Smooth muscle cell (in vitro differentiated cells): ENCODE measurements at regions not wholly inside any gene's neighbourhood (a gene's known extent, or its start where the extent isn't known, plus 50 kb on each side); places are given as distances from the start of the nearest gene placed in this dataset.

Experiments used
- DNase-seq: peaks from one replicate; lab custom pipeline; 2025; ENCODE audit not compliant: unreplicated experiment; lab: John Stamatoyannopoulos, UW
- H2AFZ ChIP-seq: fragments of 200-600 bp; sonication (generic); 2 replicates; pipeline ENCODE4 v1.6.0; 2016; ENCODE audit warnings: antibody characterized with exemption, low read depth, mild to moderate bottlenecking
- H3F3A ChIP-seq: fragments of 200-600 bp; sonication (generic); 2 replicates; pipeline ENCODE4 v1.6.0; 2017; ENCODE audit warnings: antibody characterized with exemption, low read depth
- H3K27ac ChIP-seq: fragments of 200-600 bp; sonication (generic); 2 replicates; pipeline ENCODE4 v1.5.1; 2016; ENCODE audit warnings: low read depth, mild to moderate bottlenecking
- H3K27me3 ChIP-seq: fragments of 200-600 bp; sonication (generic); 2 replicates; pipeline ENCODE4 v1.6.1; 2016; ENCODE audit warnings: low read depth, mild to moderate bottlenecking
- H3K36me3 ChIP-seq: fragments of 200-600 bp; sonication (generic); 2 replicates; pipeline ENCODE4 v1.5.1; 2016; ENCODE audit warnings: low read depth
- H3K4me1 ChIP-seq: fragments of 200-600 bp; sonication (generic); 2 replicates; pipeline ENCODE4 v1.5.1; 2016; ENCODE audit warnings: low read depth
- H3K4me2 ChIP-seq: fragments of 200-600 bp; sonication (generic); 2 replicates; pipeline ENCODE4 v1.6.0; 2016; ENCODE audit warnings: mild to moderate bottlenecking
- H3K4me3 ChIP-seq: fragments of 200-600 bp; sonication (generic); 2 replicates; pipeline ENCODE4 v1.5.1; 2016; ENCODE audit warnings: mild to moderate bottlenecking
- H3K79me2 ChIP-seq: fragments of 200-600 bp; sonication (generic); 2 replicates; pipeline ENCODE4 v1.6.0; 2016; ENCODE audit warnings: low read depth, mild to moderate bottlenecking
- H3K9ac ChIP-seq: fragments of 200-600 bp; sonication (generic); 2 replicates; pipeline ENCODE4 v1.6.0; 2016; ENCODE audit warnings: low read depth
- H3K9me3 ChIP-seq: fragments of 200-600 bp; sonication (generic); replicated peaks from 2 replicates; pipeline ENCODE4 v1.5.1; 2016; ENCODE audit warnings: low read depth
- H4K20me1 ChIP-seq: fragments of 200-600 bp; sonication (generic); 2 replicates; pipeline ENCODE4 v1.6.0; 2016; ENCODE audit warnings: low read depth
- CTCF ChIP-seq: fragments of 200-600 bp; sonication (generic); IDR thresholded peaks from 2 replicates; pipeline ENCODE4 v1.5.1; 2017; ENCODE audit warnings: borderline replicate concordance, mild to moderate bottlenecking, antibody characterized with exemption; ENCODE audit not compliant: insufficient read depth, poor library complexity, severe bottlenecking
- WGBS: methylation state at CpG from one replicate; pipeline ENCODE4 v1.1.7; 2016; ENCODE audit warnings: low lambda C conversion rate; 5-methylcytosine and 5-hydroxymethylcytosine counted together

- H3K79me2 ChIP-seq = no peaks in the 10 kb centered on the region
Measured at GRCh38 chr11:69362315-69362714, 68.4 kb downstream of the MYEOV start.

GRCh38 chr11:69364921-69365320 is 71.0 kb downstream of the MYEOV start:
- no peak overlapping the region for H3K9ac ChIP-seq
- H4K20me1 ChIP-seq = no peaks in the 10 kb centered on the region
- DNase-seq = no peak
- no peaks in the 10 kb centered on the region for H3K79me2 ChIP-seq
- H3K27ac ChIP-seq = no peak overlapping the region
- H3K36me3 ChIP-seq = no peaks in the 10 kb centered on the region
- no peaks in the 10 kb centered on the region for H3K4me1 ChIP-seq
- no peaks in the 10 kb centered on the region for H3K27me3 ChIP-seq
- TF ChIP-seq CTCF = no peak
- H2AFZ ChIP-seq = no peak overlapping the region
- no peak overlapping the region for H3K4me2 ChIP-seq
- H3F3A ChIP-seq = no peaks in the 10 kb centered on the region
- no peak overlapping the region for H3K4me3 ChIP-seq
- WGBS = 58% methylated on average over 4 of the region's 4 CpGs
- no peaks in the 10 kb centered on the region for H3K9me3 ChIP-seq

More at GRCh38 chr11:69362315-69362714, 68.4 kb downstream of the MYEOV start:
- Histone ChIP-seq H3K9ac (no peak overlapping the region), H3K27ac (no peak overlapping the region), H3K4me3 (no peak overlapping the region), H3K27me3 (no peaks in the 10 kb centered on the region), H3K4me1 (no peaks in the 10 kb centered on the region), H2AFZ (no peak overlapping the region), H3K4me2 (no peak overlapping the region), H3F3A (no peaks in the 10 kb centered on the region), H3K9me3 (no peaks in the 10 kb centered on the region), H4K20me1 (no peaks in the 10 kb centered on the region), H3K36me3 (no peaks in the 10 kb centered on the region)
- WGBS = 66% methylated on average over 3 of the region's 3 CpGs
- no peak for TF ChIP-seq CTCF
- no peak for DNase-seq

DNA sequence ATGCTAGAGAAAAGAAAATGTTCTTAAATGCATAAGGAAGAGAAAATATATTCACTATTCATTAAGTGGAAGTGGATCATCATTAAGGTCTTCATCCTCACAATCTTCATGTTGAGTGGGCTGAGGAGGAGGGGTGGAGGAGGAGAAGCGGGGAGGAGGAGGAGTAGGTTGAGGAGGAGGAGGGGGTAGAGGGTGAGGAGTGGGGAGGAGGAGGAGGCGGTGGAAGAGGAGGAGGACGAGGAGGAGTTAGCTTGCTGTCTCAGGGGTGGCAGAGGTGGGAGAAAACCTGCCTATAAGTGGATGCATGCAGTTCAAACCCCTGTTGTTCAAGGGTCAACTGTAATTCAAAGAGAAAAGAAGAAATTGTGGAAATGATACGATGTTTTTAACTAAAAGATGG is 71.6 kb downstream of the MYEOV start:
- Histone ChIP-seq H3K9ac (no peak overlapping the region), H3K27ac (no peak overlapping the region), H3K9me3 (no peaks in the 10 kb centered on the region), H3K4me3 (no peak overlapping the region), H2AFZ (no peak overlapping the region), H3K4me2 (no peak overlapping the region), H3K27me3 (no peaks in the 10 kb centered on the region), H4K20me1 (no peaks in the 10 kb centered on the region), H3K4me1 (no peaks in the 10 kb centered on the region), H3K79me2 (no peaks in the 10 kb centered on the region), H3F3A (no peaks in the 10 kb centered on the region), H3K36me3 (no peaks in the 10 kb centered on the region)
- TF ChIP-seq CTCF = no peak
- DNase-seq = no peak
- WGBS = 82% methylated on average over 1 of the region's 4 CpGs

- TF ChIP-seq CTCF = no peak
- H3F3A ChIP-seq = no peaks in the 10 kb centered on the region
- no peak overlapping the region for H3K27ac ChIP-seq
- no peak for DNase-seq
- no peak overlapping the region for H2AFZ ChIP-seq
- H3K4me3 ChIP-seq = no peak overlapping the region
- no peak overlapping the region for H3K4me2 ChIP-seq
- no peaks in the 10 kb centered on the region for H3K36me3 ChIP-seq
- H3K27me3 ChIP-seq = no peaks in the 10 kb centered on the region
- no peaks in the 10 kb centered on the region for H4K20me1 ChIP-seq
- no peak overlapping the region for H3K9ac ChIP-seq
- WGBS = 98% methylated on average over 3 of the region's 3 CpGs
- no peaks in the 10 kb centered on the region for H3K4me1 ChIP-seq
- H3K9me3 ChIP-seq = no peaks in the 10 kb centered on the region
- no peaks in the 10 kb centered on the region for H3K79me2 ChIP-seq
Measured at GRCh38 chr11:69366591-69366990, 72.6 kb downstream of the MYEOV start.
